ENCODE measurements at regions not wholly inside any gene's neighbourhood (a gene's known extent, or its start where the extent isn't known, plus 50 kb on each side); places are given as distances from the start of the nearest gene placed in this dataset.

- TF ChIP-seq, protein P1, sequence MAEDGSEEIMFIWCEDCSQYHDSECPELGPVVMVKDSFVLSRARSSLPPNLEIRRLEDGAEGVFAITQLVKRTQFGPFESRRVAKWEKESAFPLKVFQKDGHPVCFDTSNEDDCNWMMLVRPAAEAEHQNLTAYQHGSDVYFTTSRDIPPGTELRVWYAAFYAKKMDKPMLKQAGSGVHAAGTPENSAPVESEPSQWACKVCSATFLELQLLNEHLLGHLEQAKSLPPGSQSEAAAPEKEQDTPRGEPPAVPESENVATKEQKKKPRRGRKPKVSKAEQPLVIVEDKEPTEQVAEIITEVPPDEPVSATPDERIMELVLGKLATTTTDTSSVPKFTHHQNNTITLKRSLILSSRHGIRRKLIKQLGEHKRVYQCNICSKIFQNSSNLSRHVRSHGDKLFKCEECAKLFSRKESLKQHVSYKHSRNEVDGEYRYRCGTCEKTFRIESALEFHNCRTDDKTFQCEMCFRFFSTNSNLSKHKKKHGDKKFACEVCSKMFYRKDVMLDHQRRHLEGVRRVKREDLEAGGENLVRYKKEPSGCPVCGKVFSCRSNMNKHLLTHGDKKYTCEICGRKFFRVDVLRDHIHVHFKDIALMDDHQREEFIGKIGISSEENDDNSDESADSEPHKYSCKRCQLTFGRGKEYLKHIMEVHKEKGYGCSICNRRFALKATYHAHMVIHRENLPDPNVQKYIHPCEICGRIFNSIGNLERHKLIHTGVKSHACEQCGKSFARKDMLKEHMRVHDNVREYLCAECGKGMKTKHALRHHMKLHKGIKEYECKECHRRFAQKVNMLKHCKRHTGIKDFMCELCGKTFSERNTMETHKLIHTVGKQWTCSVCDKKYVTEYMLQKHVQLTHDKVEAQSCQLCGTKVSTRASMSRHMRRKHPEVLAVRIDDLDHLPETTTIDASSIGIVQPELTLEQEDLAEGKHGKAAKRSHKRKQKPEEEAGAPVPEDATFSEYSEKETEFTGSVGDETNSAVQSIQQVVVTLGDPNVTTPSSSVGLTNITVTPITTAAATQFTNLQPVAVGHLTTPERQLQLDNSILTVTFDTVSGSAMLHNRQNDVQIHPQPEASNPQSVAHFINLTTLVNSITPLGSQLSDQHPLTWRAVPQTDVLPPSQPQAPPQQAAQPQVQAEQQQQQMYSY (CRISPR knock-in tag; IDR thresholded peaks at IDR 0.05): no peak
- TF ChIP-seq ZBTB4 (CRISPR knock-in tag; IDR thresholded peaks at IDR 0.05): no peak
- no peak for TF ChIP-seq ZBED1 (IDR thresholded peaks at IDR 0.05; ENCODE audit: borderline replicate concordance)
- no peak for TF ChIP-seq STAT3 (IDR thresholded peaks at IDR 0.05; ENCODE audit: low read depth, low read length)
- TF ChIP-seq, protein P2, sequence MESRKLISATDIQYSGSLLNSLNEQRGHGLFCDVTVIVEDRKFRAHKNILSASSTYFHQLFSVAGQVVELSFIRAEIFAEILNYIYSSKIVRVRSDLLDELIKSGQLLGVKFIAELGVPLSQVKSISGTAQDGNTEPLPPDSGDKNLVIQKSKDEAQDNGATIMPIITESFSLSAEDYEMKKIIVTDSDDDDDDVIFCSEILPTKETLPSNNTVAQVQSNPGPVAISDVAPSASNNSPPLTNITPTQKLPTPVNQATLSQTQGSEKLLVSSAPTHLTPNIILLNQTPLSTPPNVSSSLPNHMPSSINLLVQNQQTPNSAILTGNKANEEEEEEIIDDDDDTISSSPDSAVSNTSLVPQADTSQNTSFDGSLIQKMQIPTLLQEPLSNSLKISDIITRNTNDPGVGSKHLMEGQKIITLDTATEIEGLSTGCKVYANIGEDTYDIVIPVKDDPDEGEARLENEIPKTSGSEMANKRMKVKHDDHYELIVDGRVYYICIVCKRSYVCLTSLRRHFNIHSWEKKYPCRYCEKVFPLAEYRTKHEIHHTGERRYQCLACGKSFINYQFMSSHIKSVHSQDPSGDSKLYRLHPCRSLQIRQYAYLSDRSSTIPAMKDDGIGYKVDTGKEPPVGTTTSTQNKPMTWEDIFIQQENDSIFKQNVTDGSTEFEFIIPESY (IDR thresholded peaks at IDR 0.05): no peak
These were observed 201.7 kb downstream of the TXNL1 start (continued) for GRCh38 chr18:56436651-56437050.
